Cerebellar nuclear complex (tissue), 1 donor: ENCODE measurements at regions not wholly inside any gene's neighbourhood (a gene's known extent, or its start where the extent isn't known, plus 50 kb on each side); places are given as distances from the start of the nearest gene placed in this dataset.

Source experiments
- DNase-seq, 2 experiments: peaks; one replicate each; lab custom pipeline; 2025; lab: John Stamatoyannopoulos, UW

- no peak for DNase-seq
Measured at GRCh38 chr16:64892835-64893785, 228.8 kb downstream of the CDH11 start.

GRCh38 chr16:64889446-64889845, 232.4 kb downstream of the CDH11 start:
- DNase-seq: no peak

DNA sequence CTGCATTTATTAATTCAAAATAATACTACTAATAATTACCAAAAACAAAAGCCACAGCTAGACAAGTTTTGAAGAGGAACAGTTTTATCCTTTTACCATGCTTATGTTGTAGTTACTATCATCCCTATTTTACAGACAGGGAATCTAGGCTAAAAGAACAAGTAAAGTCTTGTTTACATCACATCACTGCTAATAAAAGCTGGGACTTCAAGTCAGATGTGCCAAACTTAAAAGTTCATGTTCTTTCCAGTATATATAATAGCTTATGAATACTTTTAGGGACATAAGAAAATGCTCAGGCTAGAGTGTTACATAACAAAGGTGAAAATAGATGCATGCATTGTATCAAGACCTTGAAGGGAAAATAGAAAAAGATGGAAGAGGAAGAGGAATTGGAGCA, 234.2 kb downstream of the CDH11 start:
- DNase-seq: no peak

DNA sequence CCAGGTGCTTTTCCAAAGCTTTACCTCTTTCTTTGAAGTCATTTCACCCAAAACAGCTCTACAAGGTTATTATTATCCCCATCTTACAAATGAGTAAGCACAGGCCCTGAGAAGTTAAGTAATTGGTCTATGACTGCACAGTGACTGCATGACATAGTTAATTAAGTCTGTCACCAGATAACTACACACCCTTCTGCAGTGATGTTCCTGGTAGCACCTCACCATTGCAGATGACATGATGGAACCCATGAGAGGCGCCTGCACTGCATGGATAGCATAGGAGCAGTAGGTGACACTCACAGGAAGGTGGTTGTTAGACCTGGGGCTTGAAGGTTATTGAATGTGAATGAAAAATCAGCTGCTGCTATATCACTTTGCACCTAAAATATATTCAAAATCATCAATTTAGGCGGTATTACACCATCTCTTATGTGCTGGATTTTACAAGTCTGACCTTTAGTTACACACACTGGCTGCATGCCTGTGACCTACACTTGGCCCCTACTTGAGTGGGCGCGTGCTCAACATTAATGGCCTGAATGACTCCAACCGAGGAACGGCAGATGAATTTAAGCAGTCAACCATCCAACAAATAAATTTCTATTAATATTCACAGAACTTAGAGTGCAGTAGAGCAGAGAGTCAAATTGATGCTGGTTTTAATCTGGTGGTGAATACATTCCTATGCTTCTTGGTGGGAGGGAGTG, 239.6 kb downstream of the CDH11 start:
- no peak for DNase-seq

GRCh38 chr16:64880994-64881393, 240.9 kb downstream of the CDH11 start:
- DNase-seq: no peak

DNA sequence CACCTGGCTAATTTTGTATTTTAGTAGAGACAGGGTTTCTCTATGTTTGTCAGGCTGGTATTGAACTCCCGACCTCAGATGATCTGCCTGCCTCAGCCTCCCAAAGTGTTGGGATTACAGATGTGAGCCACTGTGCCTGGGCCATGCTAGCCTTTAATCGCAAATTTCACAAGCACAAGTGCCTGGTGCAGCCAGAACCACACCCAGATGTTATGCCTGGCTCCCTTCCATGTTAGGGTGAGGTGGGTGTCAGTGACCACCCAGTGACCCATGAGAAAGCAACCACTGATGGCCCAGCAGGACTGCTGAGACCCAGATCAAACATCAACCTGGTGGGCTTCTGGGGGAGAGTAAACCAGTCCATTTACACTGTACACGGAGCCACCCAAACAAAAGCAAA, 241.9 kb downstream of the CDH11 start:
- no peak for DNase-seq

DNA sequence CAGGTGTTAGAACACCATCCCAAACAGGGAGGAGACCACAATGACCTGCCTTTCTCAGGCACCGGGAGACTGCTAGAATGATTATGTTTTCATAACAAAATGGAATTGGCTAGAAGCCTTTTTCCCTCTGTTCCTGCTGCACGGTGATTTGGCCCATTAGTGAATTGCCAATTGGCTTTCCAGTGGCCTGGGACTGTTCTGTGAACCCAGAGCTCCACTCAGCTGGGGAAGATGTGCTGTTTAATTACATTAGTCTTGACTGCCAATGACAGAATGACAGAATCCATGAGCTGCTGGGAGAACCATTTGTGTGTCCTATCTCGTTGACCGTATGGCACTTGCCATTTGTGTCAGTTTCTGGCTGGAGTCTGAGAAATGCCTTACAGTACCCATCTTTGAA, 242.9 kb downstream of the CDH11 start:
- DNase-seq: no peak

DNA sequence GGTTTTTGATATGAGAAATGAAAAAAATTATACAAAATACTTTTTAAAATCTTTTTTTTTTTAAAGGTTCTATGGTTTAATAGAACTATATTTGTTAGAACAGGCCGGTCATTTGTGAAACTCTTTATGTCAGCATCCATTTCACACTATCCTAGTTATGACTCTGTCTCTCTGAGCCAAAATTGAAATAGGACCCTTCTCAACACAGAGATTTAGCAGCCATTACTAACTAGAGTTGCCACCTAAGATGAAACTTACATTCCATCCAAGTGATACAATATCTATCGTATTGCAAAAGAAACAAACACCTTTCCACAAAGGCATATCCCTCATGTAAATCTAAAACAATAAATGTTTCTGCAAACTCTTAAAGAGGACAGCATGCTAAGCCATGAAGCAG, 249.8 kb downstream of the CDH11 start:
- DNase-seq: no peak

DNA sequence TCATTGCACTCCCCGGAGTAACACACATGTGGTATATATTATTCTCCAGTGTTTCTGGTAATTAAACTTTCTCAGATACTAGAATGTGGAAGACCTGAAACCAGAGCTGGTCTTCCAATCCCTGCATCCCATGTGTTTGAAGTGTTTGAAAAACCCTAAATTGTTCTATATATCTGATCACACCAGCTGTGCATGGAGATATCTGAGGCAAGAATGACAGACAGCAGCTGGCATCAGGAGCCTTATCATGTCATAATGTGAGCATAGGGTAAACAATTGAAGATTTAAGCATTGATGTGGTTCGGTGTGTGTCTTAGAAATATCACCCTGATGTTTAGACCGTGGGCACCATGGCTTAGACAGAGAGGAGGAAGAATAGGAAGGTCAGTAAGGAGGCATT, 251.0 kb downstream of the CDH11 start:
- DNase-seq: no peak

DNA sequence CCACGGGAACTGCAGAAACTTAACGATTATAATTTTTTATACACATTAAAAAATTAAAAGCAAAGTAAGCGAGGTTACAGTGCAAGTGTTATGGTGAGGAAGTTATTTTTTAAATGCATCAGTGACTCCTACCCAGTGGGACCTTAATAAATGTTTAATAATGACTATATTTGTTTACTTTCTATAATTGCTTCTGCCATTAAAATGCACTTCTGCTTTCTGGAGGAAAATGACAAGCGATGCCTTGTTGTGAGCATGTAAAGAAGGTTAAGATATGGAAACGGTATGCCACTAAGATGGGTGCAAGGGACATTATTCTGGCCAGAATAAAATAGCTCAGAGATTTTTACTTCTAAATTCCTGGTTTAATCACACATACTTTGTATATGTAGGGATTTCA, 252.1 kb downstream of the CDH11 start:
- DNase-seq: no peak

DNA sequence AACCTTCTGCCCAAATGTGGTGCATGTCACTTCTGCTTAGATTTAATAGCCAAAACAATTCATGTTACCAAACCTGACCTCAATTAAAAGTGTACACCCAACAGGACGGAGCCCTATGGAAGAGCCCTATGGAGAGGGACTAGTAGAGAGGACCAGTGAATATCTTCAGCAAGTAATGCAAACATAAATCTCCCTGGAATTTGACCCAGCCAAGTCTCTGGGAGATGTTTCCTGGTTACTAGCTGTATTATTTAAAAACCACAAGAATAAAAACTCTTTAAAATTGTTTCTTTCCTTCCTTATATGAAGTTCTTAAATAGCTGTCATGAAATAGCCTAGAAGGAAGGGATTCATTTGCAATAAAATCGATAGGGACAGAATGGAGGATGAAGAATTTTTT, 255.8 kb downstream of the CDH11 start:
- DNase-seq: no peak

DNA sequence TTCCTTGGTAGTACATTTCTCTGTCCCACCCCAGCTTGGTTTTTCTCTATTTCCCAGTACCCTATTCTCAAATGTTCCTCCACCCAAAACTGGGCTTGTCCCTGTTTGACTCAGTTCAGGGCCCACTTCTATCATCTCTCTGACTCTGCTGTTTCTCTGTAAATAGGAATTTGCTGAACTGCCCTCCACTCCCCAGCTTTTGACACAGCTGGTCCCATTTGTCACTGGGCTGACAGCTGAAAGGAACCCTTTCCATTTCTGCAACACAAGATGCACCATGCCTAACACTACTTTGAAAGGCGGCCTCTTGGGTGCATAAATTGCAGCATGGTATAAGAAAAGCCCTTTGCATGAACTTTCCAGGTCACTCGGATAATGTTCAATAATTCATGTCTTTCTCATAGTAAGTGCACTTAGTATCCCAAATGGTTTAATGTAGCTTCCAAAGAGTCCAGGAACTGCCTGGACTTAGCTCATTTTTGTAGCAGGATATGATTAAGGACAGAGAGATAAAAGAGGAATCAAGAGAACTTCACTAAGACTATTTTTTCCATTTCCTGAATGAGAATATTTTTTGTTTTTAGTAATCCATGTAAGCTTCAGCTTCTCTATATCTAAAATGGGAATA, 256.7 kb downstream of the CDH11 start:
- DNase-seq: no peak

DNA sequence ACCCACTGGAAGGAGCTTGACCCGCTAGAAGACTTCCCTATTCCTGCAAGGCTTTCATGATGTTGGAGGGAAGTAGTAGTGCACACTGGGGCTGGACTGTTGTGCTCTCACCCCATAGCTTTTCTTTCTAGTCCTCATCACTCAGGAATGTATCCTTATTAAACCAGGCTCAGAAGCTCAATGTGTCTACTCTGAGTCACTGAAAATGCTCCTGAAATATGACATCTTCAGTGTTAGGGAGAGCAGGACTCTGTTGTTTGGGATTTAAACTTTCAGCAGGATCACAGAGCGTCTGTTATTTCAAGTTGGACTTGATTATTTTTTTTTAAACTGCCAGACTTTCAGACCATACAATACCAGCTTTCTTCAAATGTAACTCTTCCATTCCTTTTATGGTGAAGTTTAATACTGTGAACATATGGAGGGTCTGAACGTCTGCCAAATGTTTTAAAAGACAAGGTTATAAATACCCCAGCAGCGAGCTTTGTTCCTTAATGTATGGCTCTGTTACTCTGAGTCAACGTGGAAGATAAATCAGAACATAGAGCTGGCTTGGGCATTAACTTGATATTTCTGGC, 257.5 kb downstream of the CDH11 start:
- DNase-seq: no peak

GRCh38 chr16:64858076-64858475, 263.8 kb downstream of the CDH11 start:
- DNase-seq: no peak

DNA sequence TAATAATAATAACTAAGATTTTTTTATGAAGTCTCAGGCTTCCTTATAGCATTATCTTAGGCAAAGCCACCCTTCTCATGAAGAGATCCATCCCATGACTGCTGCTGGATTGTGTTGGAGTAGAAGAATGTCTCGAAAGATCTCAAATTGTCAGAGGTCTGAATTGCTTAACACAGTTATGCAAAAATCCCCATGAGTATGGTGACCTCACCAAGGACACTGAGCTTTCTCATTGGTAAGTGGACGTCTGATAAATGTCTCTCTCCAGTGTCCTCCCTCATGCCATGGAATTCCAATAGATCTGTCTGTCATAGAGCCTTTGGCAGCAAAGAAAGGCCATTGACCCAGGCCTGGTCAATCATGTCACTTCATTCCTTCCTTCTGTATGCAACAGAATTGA, 264.5 kb downstream of the CDH11 start:
- no peak for DNase-seq

- DNase-seq: no peak
Measured at GRCh38 chr16:64853551-64853950, 268.3 kb downstream of the CDH11 start.

DNA sequence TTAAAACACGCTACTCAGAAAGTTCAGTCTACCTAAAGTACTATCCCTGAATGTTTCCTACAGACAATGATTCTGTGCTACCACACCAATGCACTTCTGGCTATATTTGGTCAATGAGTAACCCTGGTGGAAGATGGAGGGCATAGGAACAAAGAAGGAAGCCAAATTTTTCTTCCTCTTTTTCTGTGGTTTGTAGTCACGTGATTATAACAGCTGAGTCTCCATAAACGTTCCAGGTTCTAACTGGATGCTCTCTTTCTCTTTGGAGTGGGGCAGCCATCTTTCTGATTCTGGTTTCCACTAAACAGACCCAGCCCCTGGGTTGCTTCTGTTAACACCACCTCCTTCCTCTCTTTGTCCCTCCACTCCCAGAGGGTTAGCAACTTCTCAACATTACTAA, 274.9 kb downstream of the CDH11 start:
- DNase-seq: no peak

GRCh38 chr16:64845071-64845470, 276.8 kb downstream of the CDH11 start:
- no peak for DNase-seq

DNA sequence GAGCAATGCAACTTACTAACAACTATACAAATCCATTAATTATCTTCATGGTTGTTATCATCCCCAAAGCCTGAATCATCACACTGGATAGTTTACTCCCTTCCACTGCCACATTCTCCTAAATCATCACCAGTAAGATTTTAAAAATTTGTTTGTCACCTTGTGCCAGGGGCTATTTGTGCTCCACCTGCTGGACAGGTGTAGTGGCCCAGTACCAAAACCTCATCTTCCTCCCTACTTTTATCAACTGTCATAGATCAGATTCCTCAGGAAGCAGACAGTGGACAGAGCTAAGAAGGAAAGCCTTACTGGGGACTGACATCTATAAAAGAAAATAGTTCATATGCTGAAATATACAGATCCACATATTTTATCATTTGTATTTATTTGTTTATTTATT, 280.4 kb downstream of the CDH11 start:
- no peak for DNase-seq

GRCh38 chr16:64841071-64841470, 280.8 kb downstream of the CDH11 start:
- no peak for DNase-seq

GRCh38 chr16:64830653-64831052, 291.2 kb downstream of the CDH11 start:
- no peak for DNase-seq

DNA sequence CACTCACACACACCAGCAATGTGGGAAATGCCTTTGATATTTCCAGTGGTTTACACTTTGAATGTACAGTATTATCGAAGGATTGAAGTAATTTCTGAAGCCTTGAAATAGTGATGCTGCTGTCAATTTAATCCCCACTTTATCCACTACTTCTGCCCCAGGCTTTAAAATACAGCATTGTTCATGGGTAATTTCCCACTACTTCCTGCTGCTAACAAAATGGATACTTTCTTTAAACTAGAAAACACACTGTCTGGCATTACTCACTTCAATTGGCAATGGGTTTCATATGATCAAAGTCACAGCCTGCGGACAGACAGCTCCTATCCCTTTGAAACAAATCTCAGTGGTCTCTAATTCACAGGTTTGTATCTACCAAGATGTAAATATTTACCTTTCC, 292.2 kb downstream of the CDH11 start:
- no peak for DNase-seq

- no peak for DNase-seq
Measured at GRCh38 chr16:64826374-64826773, 295.5 kb downstream of the CDH11 start.
